Sigmoid colon (tissue), 6 donors: ENCODE measurements at regions not wholly inside any gene's neighbourhood (a gene's known extent, or its start where the extent isn't known, plus 50 kb on each side); places are given as distances from the start of the nearest gene placed in this dataset.

Experiments
- DNase-seq: peaks from one replicate; pipeline ENCODE4 v3.0.0-alpha.2; 2019
- H3K27ac ChIP-seq, 4 donors: fragments of 200-600 bp; sonication (generic); one replicate each; pipeline ENCODE4 v1.5.1; 2016 to 2019; ENCODE audit warnings: mild to moderate bottlenecking in 1 of 4
- H3K27me3 ChIP-seq, 3 donors: fragments of 200-600 bp; sonication (generic); one replicate each; pipeline ENCODE4 v1.5.1; 2019; ENCODE audit warnings: mild to moderate bottlenecking in 1 of 3
- H3K36me3 ChIP-seq, 4 donors: fragments of 200-600 bp; sonication (generic); one replicate each; pipeline ENCODE4 v1.5.1; 2016 to 2019
- H3K4me1 ChIP-seq, 4 donors: fragments of 200-600 bp; sonication (generic); one replicate each; pipeline ENCODE4 v1.5.1; 2017 to 2019
- H3K4me3 ChIP-seq, 4 donors: fragments of 200-600 bp; sonication (generic); one replicate each; pipeline ENCODE4 v1.5.1; 2017 to 2019; ENCODE audit warnings: mild to moderate bottlenecking in 2 of 4, moderate library complexity in 1 of 4
- H3K9me3 ChIP-seq, 4 donors: fragments of 200-600 bp in 3 of 4; sonication (generic) in 3 of 4; one replicate each; pipeline versions ENCODE4 v1.5.1 to v1.6.1; 2013 to 2019
- EP300 ChIP-seq, 4 donors: sonication (generic); formaldehyde crosslinking; IDR thresholded peaks; one replicate each; pipeline ENCODE4 v1.6.1; 2017; ENCODE audit warnings: antibody characterized with exemption in 4 of 4
- POLR2A ChIP-seq, 2 donors: fragments of 450-650 bp; IDR thresholded peaks; one replicate each; pipeline ENCODE4 v1.6.1; 2016; ENCODE audit warnings: antibody characterized with exemption in 2 of 2, mild to moderate bottlenecking in 2 of 2, moderate library complexity in 2 of 2
- POLR2AphosphoS5 ChIP-seq, 4 donors: sonication (generic); formaldehyde crosslinking; IDR thresholded peaks; one replicate each; pipeline ENCODE4 v1.6.1; 2017; ENCODE audit warnings: antibody characterized with exemption in 4 of 4
- WGBS, 2 donors: extraction: QIAGEN DNeasy Blood & Tissue Kit; methylation state at CpG; one replicate each; pipeline ENCODE4 v1.1.7; 2013; 5-methylcytosine and 5-hydroxymethylcytosine counted together
- intact Hi-C: fragments of 100-400 bp; cut with DNase I; formaldehyde crosslinking; loops from one replicate; pipeline ENCODE4 v1.15.1; 2023
- TF ChIP-seq, protein P1 (sequence below), 4 experiments: fragments of 450-650 bp in 3 of 4; fragments of 200-600 bp in 1 of 4; IDR thresholded peaks; one replicate each; pipeline ENCODE4 v1.5.1; 2016 to 2019; ENCODE audit warnings: antibody characterized with exemption in 4 of 4, mild to moderate bottlenecking in 3 of 4, moderate library complexity in 2 of 4
- donor health status: healthy with polysubstance abuse.
- donor health status: healthy.

DNA sequence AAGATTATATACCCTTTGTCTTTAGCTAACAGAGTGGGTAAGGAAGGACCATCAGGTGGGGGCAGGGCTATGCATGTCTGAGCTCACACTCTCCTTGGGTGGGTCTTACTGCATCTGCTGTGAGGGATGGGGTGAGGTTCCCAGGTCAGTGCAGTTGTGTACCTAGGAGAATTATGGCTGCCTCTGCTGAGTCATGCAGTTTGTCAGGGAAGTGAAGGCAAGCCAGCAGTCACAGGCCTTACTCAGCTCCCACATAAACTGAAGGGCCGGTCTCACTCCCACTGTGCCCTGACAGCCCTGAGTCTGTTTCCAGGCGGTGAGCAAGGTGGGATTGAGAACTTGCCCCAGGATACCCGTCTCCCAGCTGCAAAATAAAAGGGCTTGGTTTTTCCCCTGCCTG, 328.6 kb downstream of the MAP2K6 start:
- no peak overlapping the region for H3K4me3 ChIP-seq
- no peak for TF ChIP-seq EP300 (IDR thresholded peaks at IDR 0.05)
- TF ChIP-seq POLR2A (IDR thresholded peaks at IDR 0.05), result no peak
- no peak for TF ChIP-seq POLR2AphosphoS5 (IDR thresholded peaks at IDR 0.05)
- TF ChIP-seq, protein P1, sequence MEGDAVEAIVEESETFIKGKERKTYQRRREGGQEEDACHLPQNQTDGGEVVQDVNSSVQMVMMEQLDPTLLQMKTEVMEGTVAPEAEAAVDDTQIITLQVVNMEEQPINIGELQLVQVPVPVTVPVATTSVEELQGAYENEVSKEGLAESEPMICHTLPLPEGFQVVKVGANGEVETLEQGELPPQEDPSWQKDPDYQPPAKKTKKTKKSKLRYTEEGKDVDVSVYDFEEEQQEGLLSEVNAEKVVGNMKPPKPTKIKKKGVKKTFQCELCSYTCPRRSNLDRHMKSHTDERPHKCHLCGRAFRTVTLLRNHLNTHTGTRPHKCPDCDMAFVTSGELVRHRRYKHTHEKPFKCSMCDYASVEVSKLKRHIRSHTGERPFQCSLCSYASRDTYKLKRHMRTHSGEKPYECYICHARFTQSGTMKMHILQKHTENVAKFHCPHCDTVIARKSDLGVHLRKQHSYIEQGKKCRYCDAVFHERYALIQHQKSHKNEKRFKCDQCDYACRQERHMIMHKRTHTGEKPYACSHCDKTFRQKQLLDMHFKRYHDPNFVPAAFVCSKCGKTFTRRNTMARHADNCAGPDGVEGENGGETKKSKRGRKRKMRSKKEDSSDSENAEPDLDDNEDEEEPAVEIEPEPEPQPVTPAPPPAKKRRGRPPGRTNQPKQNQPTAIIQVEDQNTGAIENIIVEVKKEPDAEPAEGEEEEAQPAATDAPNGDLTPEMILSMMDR (IDR thresholded peaks at IDR 0.05), result no peak
- no peaks in the 10 kb centered on the region for H3K4me1 ChIP-seq
- H3K27me3 ChIP-seq, result no peaks in the 10 kb centered on the region
- DNase-seq, result no peak
- 92 to 93% methylated on average over 3 of the region's 3 CpGs for WGBS, 2 donors
- H3K27ac ChIP-seq, result no peak overlapping the region
- H3K36me3 ChIP-seq, result no peaks in the 10 kb centered on the region
- intact Hi-C loops, result no loop called here
- no peaks in the 10 kb centered on the region for H3K9me3 ChIP-seq

DNA sequence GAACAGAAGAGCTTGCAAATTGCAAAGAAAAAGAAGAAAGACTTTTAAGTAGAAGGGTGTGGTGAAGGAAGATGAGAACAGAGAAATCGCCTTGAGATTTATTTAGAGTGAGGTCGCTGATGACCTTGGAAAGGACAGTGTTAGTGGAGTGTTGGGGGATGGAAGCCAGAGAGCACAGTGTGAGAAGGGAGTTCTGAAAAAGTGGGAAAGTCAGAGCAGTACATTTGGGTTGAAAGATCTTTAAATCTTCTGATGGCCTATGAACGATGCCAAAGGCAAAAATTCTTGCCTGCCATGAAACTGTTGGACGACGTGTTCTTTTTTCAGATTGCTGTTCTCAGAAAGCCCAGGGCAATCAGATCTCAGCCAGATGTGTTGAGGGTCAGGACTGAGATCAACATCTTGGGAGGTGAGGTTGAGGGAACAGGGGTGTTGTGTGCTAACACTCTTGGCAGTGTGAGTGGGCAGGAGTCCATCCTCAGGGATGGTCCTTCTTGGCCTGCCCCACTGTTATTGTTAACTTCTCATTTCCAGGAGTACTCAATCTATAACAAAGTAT, 330.1 kb downstream of the MAP2K6 start:
- Histone ChIP-seq H3K9me3 (no peaks in the 10 kb centered on the region), H3K36me3 (no peaks in the 10 kb centered on the region), H3K4me1 (no peaks in the 10 kb centered on the region), H3K27ac (no peak overlapping the region), H3K27me3 (no peaks in the 10 kb centered on the region), H3K4me3 (no peak overlapping the region)
- TF ChIP-seq EP300 (IDR thresholded peaks at IDR 0.05) (no peak), POLR2A (IDR thresholded peaks at IDR 0.05) (no peak), POLR2AphosphoS5 (IDR thresholded peaks at IDR 0.05) (no peak)
- TF ChIP-seq, protein P1 (IDR thresholded peaks at IDR 0.05), result no peak
- WGBS, 2 donors, result 91 to 92% methylated on average over 5 of the region's 5 CpGs
- no peak for DNase-seq
- intact Hi-C loops, result no loop called here

DNA sequence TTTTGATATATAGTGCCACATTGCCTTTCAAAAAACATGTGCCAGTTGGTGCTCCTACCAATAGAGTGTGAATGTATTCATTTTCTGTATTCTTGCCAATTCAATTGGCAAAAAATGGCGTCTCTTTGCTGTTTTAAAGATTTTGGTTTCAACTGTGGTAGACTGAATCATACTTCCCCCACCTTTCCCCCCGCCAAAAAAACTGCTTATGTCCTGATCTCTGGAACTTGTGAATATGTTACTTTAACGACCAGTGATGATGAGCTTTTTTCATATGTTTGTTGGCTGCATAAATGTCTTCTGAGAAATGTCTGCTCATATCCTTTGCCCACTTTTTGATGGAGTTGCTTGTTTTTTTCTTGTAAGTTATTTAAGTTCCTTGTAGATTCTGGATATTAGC, 325.1 kb upstream of the KCNJ16 start:
- no peak overlapping the region for H3K4me3 ChIP-seq
- no peaks in the 10 kb centered on the region for H3K27me3 ChIP-seq
- intact Hi-C loops, result no loop called here
- DNase-seq, result no peak
- no peaks in the 10 kb centered on the region for H3K4me1 ChIP-seq
- H3K9me3 ChIP-seq, result no peaks in the 10 kb centered on the region
- no peaks in the 10 kb centered on the region for H3K36me3 ChIP-seq
- WGBS, 2 donors, result 84 to 88% methylated on average over 3 of the region's 3 CpGs
- no peak overlapping the region for H3K27ac ChIP-seq
- TF ChIP-seq POLR2A (IDR thresholded peaks at IDR 0.05), result no peak
- no peak for TF ChIP-seq EP300 (IDR thresholded peaks at IDR 0.05)
- no peak for TF ChIP-seq POLR2AphosphoS5 (IDR thresholded peaks at IDR 0.05)
- TF ChIP-seq, protein P1 (IDR thresholded peaks at IDR 0.05), result no peak

DNA sequence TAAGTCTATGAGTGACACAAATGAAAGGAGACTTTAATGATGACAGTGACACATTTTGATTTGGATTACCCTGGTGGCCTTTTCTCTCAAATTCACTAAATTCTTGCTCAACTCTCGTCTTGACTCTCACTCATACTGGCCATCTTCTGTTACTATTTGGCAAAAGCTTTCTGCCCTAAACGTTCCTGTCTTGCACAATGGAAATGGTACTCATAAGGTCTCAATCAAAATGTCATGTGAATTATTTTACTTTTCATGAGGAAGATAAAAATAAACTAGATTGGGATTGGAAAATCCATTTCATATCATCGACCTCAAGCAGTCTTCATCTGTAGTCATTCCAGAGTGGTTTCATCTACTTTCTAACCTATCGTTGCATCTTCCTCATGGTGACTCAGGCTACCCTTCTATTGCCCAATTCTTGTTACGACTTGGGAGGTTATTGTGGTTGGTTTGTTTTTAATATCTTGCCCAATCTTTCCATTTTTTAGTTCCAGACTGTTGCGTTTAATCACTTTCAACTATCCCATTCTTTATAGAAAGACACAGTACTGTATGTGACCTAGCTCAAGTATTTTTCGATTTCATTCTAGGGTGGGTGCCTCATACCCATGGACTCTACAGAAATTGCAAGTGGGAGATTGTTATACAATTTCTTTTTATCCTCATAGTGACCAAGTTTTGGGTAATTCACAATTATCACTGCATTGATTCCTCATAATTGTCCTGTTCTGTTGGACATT, 317.2 kb upstream of the KCNJ16 start:
- Histone ChIP-seq H3K27me3 (no peaks in the 10 kb centered on the region), H3K36me3 (no peaks in the 10 kb centered on the region), H3K27ac (no peak overlapping the region), H3K4me3 (no peak overlapping the region), H3K4me1 (peaks cover 0 to 13% (median 6%) of the 10 kb centered on the region in 4 donors), H3K9me3 (no peaks in the 10 kb centered on the region)
- WGBS, 2 donors, result 77 to 81% methylated on average over 7 of the region's 7 CpGs
- no peak for TF ChIP-seq EP300 (IDR thresholded peaks at IDR 0.05)
- TF ChIP-seq, protein P1 (IDR thresholded peaks at IDR 0.05), result no peak
- no peak for TF ChIP-seq POLR2A (IDR thresholded peaks at IDR 0.05)
- TF ChIP-seq POLR2AphosphoS5 (IDR thresholded peaks at IDR 0.05), result no peak
- intact Hi-C loops, result no loop called here
- DNase-seq, result no peak
